EH (cell line): ENCODE measurements at regions not wholly inside any gene's neighbourhood (a gene's known extent, or its start where the extent isn't known, plus 50 kb on each side); places are given as distances from the start of the nearest gene placed in this dataset.
A peak's percentile ranks its signal among the peaks of the same experiment; 100 is the strongest.

Experiments used
- DNase-seq: peaks from one replicate; pipeline ENCODE4 v3.0.0-alpha.2; 2015; ENCODE audit warnings: low read depth

DNA sequence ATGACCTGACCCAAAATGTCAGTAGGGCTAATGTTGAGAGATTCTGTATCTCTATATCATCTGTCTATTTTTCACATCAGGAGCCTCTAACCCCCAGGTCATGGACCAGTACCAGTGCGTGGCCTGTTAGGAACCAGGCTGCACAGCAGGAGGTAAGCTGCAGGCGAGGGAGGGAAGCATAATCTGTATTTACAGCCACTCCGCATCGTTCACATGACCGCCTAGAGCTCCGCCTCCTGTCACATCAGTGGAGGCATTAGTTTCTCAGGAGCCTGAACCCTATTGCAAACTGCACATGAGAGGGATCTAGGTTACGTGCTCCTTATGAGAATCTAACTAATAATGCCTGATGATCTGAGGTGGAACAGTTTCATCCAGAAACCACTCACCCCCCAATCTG lies 180.6 kb downstream of the RDH14 start:
- DNase-seq: no peak

GRCh38 chr2:18378020-18378653 lies 182.3 kb downstream of the RDH14 start:
- peak; percentile 65 for DNase-seq

GRCh38 chr2:18376936-18377335 lies 183.5 kb downstream of the RDH14 start:
- DNase-seq: no peak

DNA sequence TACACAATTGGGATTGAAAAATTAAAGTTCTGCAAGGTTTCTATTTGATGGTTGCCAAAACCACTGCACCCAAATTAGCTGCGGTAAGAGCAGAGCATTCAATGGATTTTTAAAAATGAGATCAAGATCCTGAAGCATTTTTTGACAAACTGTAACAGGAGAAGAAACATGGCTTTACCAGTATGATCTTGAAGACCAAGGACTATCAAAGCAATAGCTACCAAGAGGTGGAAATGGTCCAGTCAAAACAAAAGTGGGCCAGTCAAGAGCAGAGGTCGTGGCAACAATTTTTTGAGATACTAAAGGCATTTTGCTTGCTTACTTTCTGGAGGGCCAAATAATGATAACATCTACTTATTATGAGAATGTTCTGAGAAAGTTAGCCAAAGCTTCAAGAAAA lies 186.8 kb downstream of the RDH14 start:
- DNase-seq: peak; percentile 79

- DNase-seq: peak; percentile 57
Observed at GRCh38 chr2:18373081-18373480, 187.4 kb downstream of the RDH14 start.

GRCh38 chr2:18372641-18373040 lies 187.8 kb downstream of the RDH14 start:
- DNase-seq: peak; percentile 41

- peak; percentile 63 for DNase-seq
Observed at GRCh38 chr2:18369760-18370159, 190.7 kb downstream of the RDH14 start.

DNA sequence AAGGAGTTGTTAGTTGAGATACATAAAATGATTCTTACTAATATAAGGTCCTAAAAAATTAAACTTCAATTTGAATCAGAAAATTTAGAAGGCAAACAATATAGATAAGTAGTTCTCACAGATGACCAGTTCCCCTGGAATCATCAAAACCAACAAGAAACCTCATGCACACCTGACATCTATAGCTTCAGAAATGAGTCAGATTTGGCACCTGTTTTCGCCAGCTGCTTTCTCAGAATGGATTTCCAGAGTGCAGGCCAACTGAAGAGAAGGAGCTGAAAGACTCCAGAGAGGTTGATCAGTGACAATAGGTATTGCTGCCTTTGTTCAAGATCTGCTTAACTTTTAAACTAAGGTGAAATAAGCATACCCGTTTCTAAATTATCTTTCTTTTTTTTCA lies 192.4 kb downstream of the RDH14 start:
- no peak for DNase-seq

DNA sequence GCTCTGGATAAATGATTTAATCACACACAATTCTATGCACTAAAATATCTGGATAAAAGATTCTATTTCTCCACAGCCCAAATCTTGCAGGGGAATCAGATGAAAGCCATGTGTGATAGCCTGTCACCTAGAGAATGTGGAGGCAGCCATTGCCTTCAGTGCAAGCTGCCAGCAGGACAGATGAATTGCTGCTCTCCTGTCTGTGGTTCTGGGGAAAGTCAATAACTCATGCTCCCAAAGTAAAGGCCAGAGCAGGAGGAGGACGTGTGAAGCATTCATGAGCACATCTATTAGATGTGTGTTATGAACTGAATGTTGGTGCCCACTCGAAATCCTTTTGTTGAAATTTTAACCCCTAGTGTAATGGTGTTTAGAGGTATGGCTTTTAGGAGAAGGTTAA lies 195.1 kb downstream of the RDH14 start:
- DNase-seq: no peak

- no peak for DNase-seq
Observed at GRCh38 chr2:18363348-18363747, 197.1 kb downstream of the RDH14 start.

- DNase-seq: peak; percentile 95
Observed at GRCh38 chr2:18362696-18363095, 197.8 kb downstream of the RDH14 start.

DNA sequence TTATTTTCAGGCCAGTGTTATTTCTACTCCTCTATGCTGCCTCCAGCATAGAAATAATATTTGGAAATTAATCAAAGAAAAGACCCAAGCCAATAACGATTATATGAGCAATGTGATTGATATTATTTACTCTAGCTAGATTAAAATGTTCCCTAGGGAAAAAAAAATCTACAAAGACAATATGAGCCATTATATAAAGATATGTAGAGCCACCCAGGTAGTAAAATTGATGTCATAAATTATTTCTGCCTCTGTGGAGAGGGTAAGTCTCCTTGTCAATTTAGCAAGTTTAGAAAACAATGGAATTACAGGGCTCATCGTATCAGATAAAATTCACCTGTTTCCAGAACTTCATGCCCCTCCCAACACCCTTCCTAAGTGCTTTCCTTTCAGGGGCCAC lies 202.9 kb downstream of the RDH14 start:
- DNase-seq: no peak

GRCh38 chr2:18356676-18357075 lies 203.8 kb downstream of the RDH14 start:
- peak; percentile 63 for DNase-seq

- DNase-seq: no peak
Observed at GRCh38 chr2:18349421-18349820, 211.0 kb downstream of the RDH14 start.

GRCh38 chr2:18346874-18347273 lies 213.6 kb downstream of the RDH14 start:
- DNase-seq: no peak

DNA sequence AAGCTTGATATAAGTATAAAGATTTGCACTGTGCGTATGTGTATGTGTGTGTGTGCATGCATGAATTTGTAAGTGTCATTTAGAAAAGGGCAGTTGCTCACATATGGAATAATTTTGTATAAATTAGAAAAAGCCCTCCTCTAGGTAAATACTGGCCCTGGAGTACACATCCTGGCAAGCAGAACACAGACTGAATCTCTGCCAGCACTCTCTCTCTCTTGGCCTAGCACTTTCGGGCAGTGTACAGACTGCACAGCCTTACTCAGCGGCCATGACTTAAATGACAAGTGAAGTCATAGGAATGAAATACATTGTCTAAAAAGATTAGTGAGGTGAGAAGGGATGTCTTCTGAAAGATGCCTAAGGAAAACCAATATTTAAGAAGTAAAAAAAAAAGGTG lies 214.1 kb downstream of the RDH14 start:
- DNase-seq: no peak

GRCh38 chr2:18345848-18346247 lies 214.6 kb downstream of the RDH14 start:
- DNase-seq: peak; percentile 59

- no peak for DNase-seq
Observed at GRCh38 chr2:18342901-18343300, 217.6 kb downstream of the RDH14 start.

DNA sequence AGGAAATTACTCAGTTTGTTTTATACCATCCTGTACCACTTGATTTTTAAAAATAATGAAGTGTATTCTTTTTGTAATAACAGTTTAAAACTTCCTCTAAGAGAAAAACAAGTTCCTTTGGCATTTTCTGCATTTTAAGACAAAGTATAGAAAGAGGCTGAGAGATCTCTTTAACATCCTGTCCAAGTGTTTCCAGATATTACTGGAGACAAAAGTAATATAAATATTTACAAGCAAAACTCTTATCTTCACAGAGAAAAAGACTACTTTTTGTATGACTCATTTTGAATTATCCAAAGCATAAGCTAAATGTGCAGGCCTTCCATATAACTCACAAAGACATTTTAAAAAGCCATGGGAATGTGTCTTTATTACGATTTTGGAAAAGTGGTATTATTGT lies 221.1 kb downstream of the RDH14 start:
- peak; percentile 71 for DNase-seq

- peak; percentile 28 for DNase-seq
Observed at GRCh38 chr2:18336975-18337374, 223.5 kb downstream of the RDH14 start.

- no peak for DNase-seq
Observed at GRCh38 chr2:18332477-18332876, 228.0 kb downstream of the RDH14 start.

DNA sequence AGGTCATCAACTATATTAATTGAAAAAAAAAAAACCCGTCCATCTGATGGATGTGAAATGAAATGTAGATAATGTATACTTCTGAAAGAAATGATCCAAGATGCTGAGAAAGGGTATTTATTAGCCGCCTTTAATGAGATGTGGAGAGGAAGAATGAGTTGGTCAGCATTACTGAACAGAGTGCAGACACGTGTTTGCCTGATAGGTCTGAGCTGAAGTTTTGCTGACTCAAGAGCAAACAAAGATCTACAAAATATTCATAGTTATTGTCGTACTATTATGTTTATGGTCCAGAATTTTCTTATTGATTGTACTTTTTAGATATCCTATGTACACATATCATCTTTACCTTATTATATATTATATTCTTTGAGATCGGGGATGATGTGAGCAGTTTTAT lies 235.3 kb downstream of the RDH14 start:
- no peak for DNase-seq

DNA sequence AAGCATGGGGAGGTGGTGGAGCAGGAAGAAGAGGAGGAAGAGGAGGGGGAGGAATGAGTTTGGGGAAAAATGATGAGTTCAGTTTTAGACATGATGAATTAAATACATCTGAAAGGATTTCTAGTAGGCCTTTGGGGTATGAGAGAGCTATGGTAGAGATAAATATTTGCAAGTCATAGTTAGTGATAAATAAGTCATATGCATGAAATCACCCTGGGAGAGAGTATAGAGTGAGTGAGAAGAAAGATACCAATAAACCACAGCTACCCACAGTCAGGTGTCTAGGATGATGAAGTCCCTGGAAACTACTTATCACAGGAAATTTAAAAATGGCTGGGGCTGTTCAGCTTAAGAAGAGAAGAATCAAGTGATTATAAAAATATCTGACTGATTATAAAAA lies 240.5 kb downstream of the RDH14 start:
- DNase-seq: no peak

- no peak for DNase-seq
Observed at GRCh38 chr2:18317017-18317416, 243.4 kb downstream of the RDH14 start.

DNA sequence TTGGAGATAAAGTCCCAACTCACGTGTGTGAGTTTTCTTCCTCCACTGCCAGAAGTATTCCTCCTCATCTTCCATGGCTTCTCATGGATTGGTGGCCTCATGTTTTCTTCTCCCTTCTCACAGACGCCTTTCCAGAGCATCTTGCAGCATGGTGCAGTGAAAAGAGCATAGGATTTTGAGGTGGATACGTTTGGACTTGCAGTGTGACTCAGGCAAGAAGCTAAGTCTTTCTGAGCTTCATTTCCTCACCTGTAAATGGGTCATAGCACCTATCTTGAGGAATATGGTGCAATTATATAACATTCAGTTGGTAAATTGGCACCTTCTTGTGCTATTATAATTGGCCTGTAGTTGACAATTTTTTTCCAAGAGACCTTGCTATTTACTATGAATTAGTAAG lies 247.6 kb downstream of the RDH14 start:
- no peak for DNase-seq
